Suprapubic skin (tissue), 4 donors: ENCODE measurements at regions not wholly inside any gene's neighbourhood (a gene's known extent, or its start where the extent isn't known, plus 50 kb on each side); places are given as distances from the start of the nearest gene placed in this dataset.

Experiments
- EP300 ChIP-seq: sonication (generic); formaldehyde crosslinking; IDR thresholded peaks from one replicate; pipeline ENCODE4 v1.6.1; 2017; ENCODE audit warnings: antibody characterized with exemption
- POLR2AphosphoS5 ChIP-seq, 3 donors: sonication (generic); formaldehyde crosslinking; IDR thresholded peaks; one replicate each; pipeline ENCODE4 v1.6.1; 2017; ENCODE audit warnings: antibody characterized with exemption in 3 of 3
- TF ChIP-seq, protein P1 (sequence below), 2 donors: fragments of 200-600 bp in 1 of 2; fragments of 450-650 bp in 1 of 2; sonication (generic) in 1 of 2; IDR thresholded peaks; one replicate each; pipeline ENCODE4 v1.5.1; 2016 to 2019; ENCODE audit warnings: antibody characterized with exemption in 2 of 2, mild to moderate bottlenecking in 1 of 2, moderate library complexity in 1 of 2

DNA sequence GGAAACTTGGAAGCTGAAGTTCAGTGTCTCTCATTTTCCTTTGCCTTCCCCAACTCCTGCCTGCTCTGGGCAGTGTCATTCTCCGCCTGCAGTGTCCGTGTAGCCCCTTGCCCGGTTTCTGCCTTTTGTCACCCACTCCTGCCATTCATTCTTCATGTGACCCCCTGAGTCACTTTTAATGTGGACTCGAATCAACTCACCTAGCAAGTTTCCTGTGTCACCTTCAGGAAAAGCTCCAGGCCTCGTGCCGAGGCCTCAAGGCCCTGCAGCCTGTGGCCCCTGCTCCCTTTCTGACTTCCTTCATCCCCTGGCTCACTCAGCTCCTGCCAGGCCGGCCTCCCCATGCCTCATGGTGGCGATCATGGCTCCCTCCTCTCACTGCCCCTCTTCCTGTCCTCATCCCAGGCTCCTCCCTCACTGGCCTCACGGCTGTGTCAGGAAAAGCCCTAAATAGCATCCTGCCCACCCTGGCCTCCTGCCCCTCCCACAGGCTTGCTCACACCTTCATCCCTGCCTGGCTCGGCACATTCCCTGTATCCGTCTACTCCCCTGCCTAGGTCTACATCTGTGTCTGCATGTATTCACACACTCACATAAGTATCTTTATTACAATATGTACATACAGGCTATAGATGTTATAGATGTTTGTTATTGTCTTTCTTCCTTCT, 294.9 kb downstream of the MED10 start:
- TF ChIP-seq, protein P1, sequence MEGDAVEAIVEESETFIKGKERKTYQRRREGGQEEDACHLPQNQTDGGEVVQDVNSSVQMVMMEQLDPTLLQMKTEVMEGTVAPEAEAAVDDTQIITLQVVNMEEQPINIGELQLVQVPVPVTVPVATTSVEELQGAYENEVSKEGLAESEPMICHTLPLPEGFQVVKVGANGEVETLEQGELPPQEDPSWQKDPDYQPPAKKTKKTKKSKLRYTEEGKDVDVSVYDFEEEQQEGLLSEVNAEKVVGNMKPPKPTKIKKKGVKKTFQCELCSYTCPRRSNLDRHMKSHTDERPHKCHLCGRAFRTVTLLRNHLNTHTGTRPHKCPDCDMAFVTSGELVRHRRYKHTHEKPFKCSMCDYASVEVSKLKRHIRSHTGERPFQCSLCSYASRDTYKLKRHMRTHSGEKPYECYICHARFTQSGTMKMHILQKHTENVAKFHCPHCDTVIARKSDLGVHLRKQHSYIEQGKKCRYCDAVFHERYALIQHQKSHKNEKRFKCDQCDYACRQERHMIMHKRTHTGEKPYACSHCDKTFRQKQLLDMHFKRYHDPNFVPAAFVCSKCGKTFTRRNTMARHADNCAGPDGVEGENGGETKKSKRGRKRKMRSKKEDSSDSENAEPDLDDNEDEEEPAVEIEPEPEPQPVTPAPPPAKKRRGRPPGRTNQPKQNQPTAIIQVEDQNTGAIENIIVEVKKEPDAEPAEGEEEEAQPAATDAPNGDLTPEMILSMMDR (IDR thresholded peaks at IDR 0.05) = no peak
- TF ChIP-seq EP300 (no peak), POLR2AphosphoS5 (IDR thresholded peaks at IDR 0.05) (no peak)
